IMR-90 (cell line): ENCODE measurements at regions not wholly inside any gene's neighbourhood (a gene's known extent, or its start where the extent isn't known, plus 50 kb on each side); places are given as distances from the start of the nearest gene placed in this dataset.

Experiments
- ATAC-seq: fragments of 200-7000 bp; cut with Tn5 transposase; 2 replicates; pipeline ENCODE4 v1.9.1; 2020; ENCODE audit warnings: low read depth, mild to moderate bottlenecking, moderate library complexity
- BruUV-seq: library from RNA; stranded (reverse); fragments of 400-500 nt; replicated peaks from 2 replicates; lab custom pipeline; 2021; lab: Mats Ljungman, UMichigan
- CTCF ChIA-PET: fragments of 300-600 bp; formaldehyde crosslinking; extraction: SDS; loops from one replicate; lab custom pipeline; 2021; ENCODE audit warnings: antibody characterized with exemption; lab: Yijun Ruan, JAX
- POLR2A ChIA-PET: fragments of 300-600 bp; sonication (Branson Sonifier 250); formaldehyde crosslinking; loops from one replicate; lab custom pipeline; 2022; ENCODE audit warnings: antibody characterized with exemption; ENCODE audit not compliant: unreplicated experiment; lab: Charles Lee
- DNase-seq: peaks from one replicate; pipeline ENCODE4 v3.0.0; 2013
- H2AFZ ChIP-seq: replicated peaks from 2 replicates; pipeline ENCODE3; 2013; ENCODE audit warnings: low read length, mild to moderate bottlenecking; ENCODE audit not compliant: poor library complexity
- H2AK5ac ChIP-seq: 2 replicates; pipeline ENCODE4 v1.6.1; 2013; ENCODE audit warnings: low read depth, low read length, inconsistent platforms
- H2AK9ac ChIP-seq: replicated peaks from 2 replicates; pipeline ENCODE3; 2013; ENCODE audit warnings: mild to moderate bottlenecking, low read depth, low read length, moderate library complexity; ENCODE audit not compliant: poor library complexity
- H2BK120ac ChIP-seq: 2 replicates; pipeline ENCODE4 v1.6.1; 2013; ENCODE audit warnings: low read depth, low read length, inconsistent platforms
- H2BK15ac ChIP-seq: 3 replicates; pipeline ENCODE4 v1.6.1; 2013; ENCODE audit warnings: low read depth, low read length, inconsistent platforms
- H2BK20ac ChIP-seq: 2 replicates; pipeline ENCODE4 v1.6.1; 2013; ENCODE audit warnings: low read depth, mild to moderate bottlenecking, inconsistent platforms, low read length, moderate library complexity
- H2BK5ac ChIP-seq: 2 replicates; pipeline ENCODE4 v1.6.1; 2013; ENCODE audit warnings: mild to moderate bottlenecking, low read depth, low read length, inconsistent platforms; ENCODE audit not compliant: poor library complexity, severe bottlenecking
- H3K14ac ChIP-seq: replicated peaks from 2 replicates; pipeline ENCODE4 v1.6.1; 2013; ENCODE audit warnings: low read depth, low read length, inconsistent platforms
- H3K18ac ChIP-seq: 2 replicates; pipeline ENCODE4 v1.6.1; 2013; ENCODE audit warnings: low read depth, low read length, control low read depth
- H3K23ac ChIP-seq: 2 replicates; pipeline ENCODE4 v1.6.1; 2013; ENCODE audit warnings: low read depth, low read length, inconsistent platforms
- H3K27ac ChIP-seq: 2 replicates; pipeline ENCODE4 v1.5.1; 2013; ENCODE audit warnings: mild to moderate bottlenecking, control low read depth, low read length; ENCODE audit not compliant: insufficient read depth
- H3K27me3 ChIP-seq: 2 replicates; pipeline ENCODE4 v1.6.1; 2013; ENCODE audit warnings: low read length; ENCODE audit not compliant: control insufficient read depth, insufficient read depth
- H3K36me3 ChIP-seq: 2 replicates; pipeline ENCODE4 v1.6.1; 2013; ENCODE audit warnings: low read length, mixed read lengths; ENCODE audit not compliant: control insufficient read depth, insufficient read depth
- H3K4ac ChIP-seq: 2 replicates; pipeline ENCODE4 v1.6.1; 2013; ENCODE audit warnings: low read depth, low read length, inconsistent platforms
- H3K4me1 ChIP-seq: 2 replicates; pipeline ENCODE4 v1.6.1; 2013; ENCODE audit warnings: low read length, mixed read lengths; ENCODE audit not compliant: control insufficient read depth, insufficient read depth
- H3K4me2 ChIP-seq: 2 replicates; pipeline ENCODE4 v1.6.1; 2013; ENCODE audit warnings: low read depth, mild to moderate bottlenecking, control low read depth, low read length, moderate library complexity
- H3K4me3 ChIP-seq: 2 replicates; pipeline ENCODE4 v1.5.1; 2013; ENCODE audit warnings: low read depth, mild to moderate bottlenecking, control low read depth, low read length, moderate library complexity; ENCODE audit not compliant: insufficient read depth
- H3K56ac ChIP-seq: 2 replicates; pipeline ENCODE4 v1.6.1; 2013; ENCODE audit warnings: low read length, inconsistent platforms; ENCODE audit not compliant: insufficient read depth; ENCODE audit errors: extremely low read depth
- H3K79me1 ChIP-seq, 2 experiments: 2 replicates each; pipeline ENCODE4 v1.6.1; 2013; ENCODE audit warnings: low read length in 2 of 2, inconsistent platforms in 1 of 2, low read depth in 1 of 2
- H3K9ac ChIP-seq: 2 replicates; pipeline ENCODE4 v1.6.1; 2013; ENCODE audit warnings: low read depth, low read length, control low read depth
- H3K9me1 ChIP-seq: 2 replicates; pipeline ENCODE4 v1.6.1; 2013; ENCODE audit warnings: low read length, inconsistent platforms; ENCODE audit not compliant: insufficient read depth
- H3K9me3 ChIP-seq: 2 replicates; pipeline ENCODE4 v1.6.1; 2013; ENCODE audit warnings: low read length; ENCODE audit not compliant: control insufficient read depth, insufficient read depth
- H4K20me1 ChIP-seq: 2 replicates; pipeline ENCODE4 v1.6.1; 2013; ENCODE audit warnings: low read length, inconsistent platforms; ENCODE audit not compliant: insufficient read depth
- H4K5ac ChIP-seq: 2 replicates; pipeline ENCODE4 v1.6.1; 2013; ENCODE audit warnings: mild to moderate bottlenecking, low read depth, low read length, control low read depth
- H4K8ac ChIP-seq, 2 experiments: 2 replicates each; pipeline ENCODE4 v1.6.1; 2013; ENCODE audit warnings: low read depth in 2 of 2, low read length in 2 of 2, control low read depth in 1 of 2, inconsistent platforms in 1 of 2
- H4K91ac ChIP-seq: 2 replicates; pipeline ENCODE4 v1.6.1; 2013; ENCODE audit warnings: low read depth, low read length, inconsistent platforms; ENCODE audit not compliant: insufficient read depth
- BHLHE40 ChIP-seq: fragments of 150-350 bp; IDR thresholded peaks from 2 replicates; pipeline ENCODE4 v1.6.1; 2016; ENCODE audit warnings: mild to moderate bottlenecking, low read depth, low read length
- FOS ChIP-seq: fragments of 150-350 bp; IDR thresholded peaks from 2 replicates; pipeline ENCODE4 v1.6.1; 2016; ENCODE audit warnings: low read depth, low read length
- POLR2A ChIP-seq: IDR thresholded peaks from 2 replicates; pipeline ENCODE4 v1.6.1; 2012; ENCODE audit warnings: mild to moderate bottlenecking, low read depth, low read length
- WGBS, 2 experiments: methylation state at CpG; one replicate each; pipeline versions ENCODE4 v1.1.5 to v1.1.7; 2013; ENCODE audit warnings: missing lambda C conversion rate in 2 of 2; ENCODE audit not compliant: insufficient read length in 1 of 2; ENCODE audit errors: extremely low coverage in 2 of 2; 5-methylcytosine and 5-hydroxymethylcytosine counted together
- dilution Hi-C: fragments of 300-500 bp; cut with HindIII; formaldehyde crosslinking; loops from one replicate; pipeline ENCODE4 v1.14.3; 2018; ENCODE audit warnings: low sequenced_read_pairs; ENCODE audit not compliant: unreplicated experiment
- in situ Hi-C: fragments of 300-500 bp; cut with MboI; formaldehyde crosslinking; loops from 3 replicates; pipeline ENCODE4 v1.14.3; 2019; ENCODE audit warnings: low sequenced_read_pairs, inconsistent platforms, mixed read lengths
- intact Hi-C: fragments of 100-400 bp; cut with micrococcal nuclease; formaldehyde crosslinking; loops from 2 replicates; pipeline ENCODE4 v1.10.0; 2022
- TF ChIP-seq, protein P1 (sequence below): fragments of 150-350 bp; IDR thresholded peaks from 2 replicates; pipeline ENCODE4 v1.6.1; 2016; ENCODE audit warnings: low read depth, mild to moderate bottlenecking, low read length, moderate library complexity, borderline replicate concordance

GRCh38 chr6:122040261-122040660 is 359.2 kb upstream of the HSF2 start:
- TF ChIP-seq POLR2A (no peak), BHLHE40 (no peak), FOS (no peak)
- TF ChIP-seq, protein P1, sequence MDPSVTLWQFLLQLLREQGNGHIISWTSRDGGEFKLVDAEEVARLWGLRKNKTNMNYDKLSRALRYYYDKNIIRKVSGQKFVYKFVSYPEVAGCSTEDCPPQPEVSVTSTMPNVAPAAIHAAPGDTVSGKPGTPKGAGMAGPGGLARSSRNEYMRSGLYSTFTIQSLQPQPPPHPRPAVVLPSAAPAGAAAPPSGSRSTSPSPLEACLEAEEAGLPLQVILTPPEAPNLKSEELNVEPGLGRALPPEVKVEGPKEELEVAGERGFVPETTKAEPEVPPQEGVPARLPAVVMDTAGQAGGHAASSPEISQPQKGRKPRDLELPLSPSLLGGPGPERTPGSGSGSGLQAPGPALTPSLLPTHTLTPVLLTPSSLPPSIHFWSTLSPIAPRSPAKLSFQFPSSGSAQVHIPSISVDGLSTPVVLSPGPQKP: no peak
- H3K27me3 ChIP-seq: no peaks in the 10 kb centered on the region
- H2BK120ac ChIP-seq: no peak overlapping the region
- no CpG with 5 or more reads among the region's 2 CpGs for WGBS, 2 experiments
- no peak overlapping the region for H3K4ac ChIP-seq
- ChIA-PET CTCF (interaction anchor here (1.9 kb wide), 1 partner anchor 191 kb away, joined by 4 read pairs; no protein-coding TSS in a partner anchor), POLR2A (no interaction called here)
- H3K9me3 ChIP-seq: no peaks in the 10 kb centered on the region
- peaks cover 3% of the 10 kb centered on the region; the same call in 1 of the 2 replicates for H3K4me1 ChIP-seq
- H3K27ac ChIP-seq: no peak overlapping the region
- no peak overlapping the region for H3K18ac ChIP-seq
- no peaks in the 10 kb centered on the region for H3K79me1 ChIP-seq
- no peaks in the 10 kb centered on the region for H3K36me3 ChIP-seq
- H3K4me2 ChIP-seq: no peak overlapping the region
- no peak overlapping the region for H2BK15ac ChIP-seq
- no peak overlapping the region for H4K91ac ChIP-seq
- H2AFZ ChIP-seq: no peak overlapping the region
- H3K14ac ChIP-seq: no peak overlapping the region
- intact Hi-C loops: no loop called here
- no TSS peak for BruUV-seq
- no peak overlapping the region for H3K23ac ChIP-seq
- no peak overlapping the region for H2BK5ac ChIP-seq
- no peak overlapping the region for H3K4me3 ChIP-seq
- no peaks in the 10 kb centered on the region for H4K20me1 ChIP-seq
- no peak overlapping the region for H2BK20ac ChIP-seq
- no peak overlapping the region for H4K5ac ChIP-seq
- DNase-seq: no peak
- no peak overlapping the region for H2AK5ac ChIP-seq
- H4K8ac ChIP-seq: no peak overlapping the region
- H3K56ac ChIP-seq: no peak overlapping the region
- no peak overlapping the region for H2AK9ac ChIP-seq
- ATAC-seq: no peak
- H3K9me1 ChIP-seq: no peaks in the 10 kb centered on the region
- in situ Hi-C loops: loop anchor here (5.0 to 10.0 kb wide), 2 partner anchors 145 to 613 kb away; no protein-coding TSS in a partner anchor
- H3K9ac ChIP-seq: no peak overlapping the region
- dilution Hi-C loops: no loop called here
